ENCODE measurements at regions not wholly inside any gene's neighbourhood (a gene's known extent, or its start where the extent isn't known, plus 50 kb on each side); places are given as distances from the start of the nearest gene placed in this dataset.

- H3K9me3 ChIP-seq, result no peaks in the 10 kb centered on the region
- ATAC-seq, result no peak
- no peaks in the 10 kb centered on the region for H3K36me3 ChIP-seq
- H3K4me1 ChIP-seq, result no peaks in the 10 kb centered on the region
- H3K27ac ChIP-seq, result no peak overlapping the region
- no peak overlapping the region for H3K4me3 ChIP-seq
- WGBS, 2 donors (ENCODE audit: low coverage in 1 of 2), result 0 to 53% methylated on average over 1 to 3 of the region's 12 CpGs
- peaks cover 71% of the 10 kb centered on the region for H3K27me3 ChIP-seq
- TF ChIP-seq EP300 (IDR thresholded peaks at IDR 0.05) (no peak), POLR2A (IDR thresholded peaks at IDR 0.05) (no peak), CTCF (IDR thresholded peaks at IDR 0.05) (no peak), POLR2AphosphoS5 (IDR thresholded peaks at IDR 0.05) (no peak)
Measured at GRCh38 chr12:114240288-114240687, 165.7 kb downstream of the TBX5 start.

DNA sequence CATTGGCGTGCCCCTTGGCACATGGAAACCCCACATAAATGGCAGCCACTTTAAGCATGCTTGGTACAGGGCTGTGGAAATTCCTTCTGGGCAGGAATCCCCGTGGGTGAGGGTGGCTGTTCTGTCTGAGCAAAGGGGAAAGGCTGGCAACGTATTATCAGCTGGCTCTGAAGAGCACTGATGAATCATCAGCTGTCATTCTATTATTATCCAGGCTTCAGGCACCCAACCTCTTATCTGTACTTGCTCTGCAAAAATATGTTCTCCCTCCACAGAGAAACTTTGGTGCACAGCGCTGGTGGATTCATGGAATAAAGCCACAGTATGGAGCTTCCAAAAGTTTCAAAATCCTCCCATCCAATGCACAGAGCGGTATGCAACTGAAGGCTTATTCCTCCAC is 167.1 kb downstream of the TBX5 start:
- H3K9me3 ChIP-seq, result no peaks in the 10 kb centered on the region
- TF ChIP-seq CTCF (IDR thresholded peaks at IDR 0.05) (no peak), POLR2AphosphoS5 (IDR thresholded peaks at IDR 0.05) (no peak), POLR2A (IDR thresholded peaks at IDR 0.05) (no peak), EP300 (IDR thresholded peaks at IDR 0.05) (no peak)
- WGBS, 2 donors (ENCODE audit: low coverage in 1 of 2), result 29 to 35% methylated on average over 4 of the region's 5 CpGs
- ATAC-seq, result peak; percentile 25
- no peaks in the 10 kb centered on the region for H3K36me3 ChIP-seq
- H3K4me1 ChIP-seq, result no peaks in the 10 kb centered on the region
- peaks cover 58% of the 10 kb centered on the region for H3K27me3 ChIP-seq
- H3K27ac ChIP-seq, result no peak overlapping the region
- no peak overlapping the region for H3K4me3 ChIP-seq

DNA sequence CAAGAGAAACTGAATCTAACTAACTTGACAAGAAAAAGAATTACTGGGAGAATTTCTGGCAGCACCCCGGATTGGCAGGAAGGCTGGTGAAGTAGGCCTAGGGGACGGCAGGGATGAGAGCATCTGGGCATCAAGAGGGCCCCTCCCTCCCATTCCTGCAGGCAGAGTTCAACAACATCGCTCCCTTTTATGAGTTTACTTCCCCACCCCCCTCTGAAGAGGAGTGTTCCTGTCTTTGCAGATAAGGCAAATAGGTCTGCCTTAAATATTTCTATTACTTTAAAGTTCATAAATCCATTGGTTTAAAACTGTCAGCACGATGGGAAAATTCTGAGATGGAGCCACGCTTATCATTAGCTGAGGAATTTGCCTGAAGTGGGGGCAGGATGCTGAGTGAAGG is 168.7 kb downstream of the TBX5 start:
- no peak overlapping the region for H3K4me3 ChIP-seq

GRCh38 chr12:114232187-114232586 is 173.8 kb downstream of the TBX5 start:
- Histone ChIP-seq H3K27me3 (peaks cover 23% of the 10 kb centered on the region), H3K27ac (no peak overlapping the region), H3K36me3 (no peaks in the 10 kb centered on the region), H3K4me3 (no peak overlapping the region), H3K4me1 (no peaks in the 10 kb centered on the region), H3K9me3 (peaks cover 0 to 17% (median 0%) of the 10 kb centered on the region in 3 donors)
- no peak for ATAC-seq
- TF ChIP-seq POLR2AphosphoS5 (IDR thresholded peaks at IDR 0.05) (no peak), POLR2A (IDR thresholded peaks at IDR 0.05) (no peak), CTCF (IDR thresholded peaks at IDR 0.05) (no peak), EP300 (IDR thresholded peaks at IDR 0.05) (no peak)
- WGBS, 2 donors (ENCODE audit: low coverage in 1 of 2), result 88 to 100% methylated on average over 2 of the region's 2 CpGs

More for the DNA sequence above, 168.7 kb downstream of the TBX5 start:
- no peak for TF ChIP-seq POLR2A (IDR thresholded peaks at IDR 0.05)
- TF ChIP-seq POLR2AphosphoS5 (IDR thresholded peaks at IDR 0.05), result no peak
- no peak for TF ChIP-seq CTCF (IDR thresholded peaks at IDR 0.05)
- no peak for TF ChIP-seq EP300 (IDR thresholded peaks at IDR 0.05)
- ATAC-seq, result no peak
- no peaks in the 10 kb centered on the region for H3K36me3 ChIP-seq
- H3K27me3 ChIP-seq, result peaks cover 43% of the 10 kb centered on the region
- WGBS, 2 donors (ENCODE audit: low coverage in 1 of 2), result 41% methylated on average over 5 of the region's 5 CpGs; no CpG with 5 or more reads in 1 of the 2 donors
- H3K4me1 ChIP-seq, result no peaks in the 10 kb centered on the region
- no peaks in the 10 kb centered on the region for H3K9me3 ChIP-seq
- no peak overlapping the region for H3K27ac ChIP-seq

GRCh38 chr12:114229150-114229549 is 176.8 kb downstream of the TBX5 start:
- 82 to 88% methylated on average over 1 of the region's 1 CpG for WGBS, 2 donors (ENCODE audit: low coverage in 1 of 2)
- peaks cover 0 to 17% (median 0%) of the 10 kb centered on the region in 3 donors for H3K9me3 ChIP-seq
- no peaks in the 10 kb centered on the region for H3K4me1 ChIP-seq
- H3K4me3 ChIP-seq, result no peak overlapping the region
- TF ChIP-seq POLR2AphosphoS5 (IDR thresholded peaks at IDR 0.05) (no peak), POLR2A (IDR thresholded peaks at IDR 0.05) (no peak), CTCF (IDR thresholded peaks at IDR 0.05) (no peak), EP300 (IDR thresholded peaks at IDR 0.05) (no peak)
- no peaks in the 10 kb centered on the region for H3K36me3 ChIP-seq
- no peak for ATAC-seq
- no peak overlapping the region for H3K27ac ChIP-seq
- H3K27me3 ChIP-seq, result peaks cover 19% of the 10 kb centered on the region

Measured in gastroesophageal sphincter (tissue), 4 donors.